Natural killer cell (primary cell): ENCODE measurements at regions not wholly inside any gene's neighbourhood (a gene's known extent, or its start where the extent isn't known, plus 50 kb on each side); places are given as distances from the start of the nearest gene placed in this dataset.
"Not testable (repeated sequence)": the region's sequence is repeated elsewhere in the genome, so short reads cannot be mapped to it uniquely, and the experiment has no call there.

ENCODE experiments used
- ATAC-seq, 3 donors: fragments of 150-1000 bp in 2 of 3; fragments of 200-7000 bp in 1 of 3; cut with Tn5 transposase; 1 replicate in 1 of 3; 2 replicates in 2 of 3; pipeline ENCODE4 v1.10.0; 2021; ENCODE audit warnings: mild to moderate bottlenecking in 2 of 3, moderate library complexity in 2 of 3
- DNase-seq, 2 donors: peaks; one replicate each; pipeline versions ENCODE4 v3.0.0 to v3.0.0-alpha.2; 2013 to 2021; ENCODE audit warnings: mixed read lengths in 1 of 2
- H3K27ac ChIP-seq: one replicate; pipeline ENCODE4 v1.5.1; 2013; ENCODE audit warnings: mild to moderate bottlenecking, low read length
- H3K27me3 ChIP-seq: one replicate; pipeline ENCODE4 v1.6.1; 2013; ENCODE audit warnings: low read length; ENCODE audit not compliant: control insufficient read depth, insufficient read depth
- H3K36me3 ChIP-seq: one replicate; pipeline ENCODE4 v1.6.1; 2013; ENCODE audit warnings: low read length; ENCODE audit not compliant: control insufficient read depth, insufficient read depth
- H3K4me1 ChIP-seq: one replicate; pipeline ENCODE4 v1.6.1; 2013; ENCODE audit warnings: low read length; ENCODE audit not compliant: control insufficient read depth, insufficient read depth
- H3K4me3 ChIP-seq: one replicate; pipeline ENCODE4 v1.5.1; 2013; ENCODE audit warnings: low read length
- H3K9me3 ChIP-seq: one replicate; pipeline ENCODE4 v1.6.1; 2013; ENCODE audit warnings: low read length; ENCODE audit not compliant: control insufficient read depth, insufficient read depth
- H3K27ac Mint-ChIP-seq, 2 donors: one replicate each; pipeline ENCODE4 v1.8.0; 2022; ENCODE audit warnings: mild to moderate bottlenecking in 2 of 2, mixed read lengths in 2 of 2, moderate library complexity in 1 of 2
- H3K27me3 Mint-ChIP-seq, 2 donors: one replicate each; pipeline ENCODE4 v1.8.0; 2022; ENCODE audit warnings: low read depth in 2 of 2, mixed read lengths in 2 of 2
- H3K36me3 Mint-ChIP-seq: one replicate; pipeline ENCODE4 v1.8.0; 2022; ENCODE audit warnings: mixed read lengths
- H3K4me1 Mint-ChIP-seq, 2 donors: one replicate each; pipeline ENCODE4 v1.8.0; 2022; ENCODE audit warnings: mixed read lengths in 2 of 2
- H3K4me3 Mint-ChIP-seq: one replicate; pipeline ENCODE4 v1.8.0; 2022; ENCODE audit warnings: mild to moderate bottlenecking, moderate library complexity, mixed read lengths
- H3K9me3 Mint-ChIP-seq, 2 donors: one replicate each; pipeline ENCODE4 v1.8.0; 2022; ENCODE audit warnings: mixed read lengths in 2 of 2
- WGBS: methylation state at CpG from one replicate; pipeline ENCODE4 v1.1.7; 2013; ENCODE audit warnings: missing lambda C conversion rate; ENCODE audit not compliant: insufficient coverage; 5-methylcytosine and 5-hydroxymethylcytosine counted together
- intact Hi-C: fragments of 100-400 bp; cut with micrococcal nuclease; formaldehyde crosslinking; loops from one replicate; pipeline ENCODE4 v1.14.2; 2022
- TF ChIP-seq, protein P1 (sequence below): fragments of 200-600 bp; IDR thresholded peaks from one replicate; pipeline ENCODE4 v1.8.0; 2022; ENCODE audit warnings: antibody characterized with exemption

DNA sequence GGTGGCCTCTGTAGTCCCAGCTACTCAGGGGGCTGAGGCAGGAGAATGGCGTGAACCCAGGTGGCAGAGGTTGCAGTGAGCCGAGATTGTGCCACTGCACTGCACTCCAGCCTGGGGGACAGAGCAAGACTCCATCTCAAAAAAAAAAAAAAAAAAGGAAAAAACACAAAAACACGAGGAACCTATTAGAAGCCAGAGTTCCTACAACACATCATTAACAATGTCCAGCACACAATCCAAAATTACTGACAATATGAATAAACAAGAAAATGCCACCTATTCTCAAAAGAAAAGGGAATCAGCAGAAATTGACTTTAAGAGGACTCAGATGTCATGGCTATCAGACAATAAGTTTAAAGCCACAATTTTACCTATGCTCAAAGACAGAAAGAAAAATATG lies 57.3 kb upstream of the HS3ST3A1 start:
- H3K36me3 Mint-ChIP-seq, intact Hi-C loops, H3K9me3 ChIP-seq, DNase-seq, H3K27ac ChIP-seq, H3K4me1 ChIP-seq, H3K4me3 ChIP-seq, H3K9me3 Mint-ChIP-seq, H3K36me3 ChIP-seq, H3K27ac Mint-ChIP-seq, ATAC-seq, H3K4me1 Mint-ChIP-seq, H3K27me3 ChIP-seq, H3K4me3 Mint-ChIP-seq: not testable (repeated sequence)
- peaks cover 8 to 22% of the 10 kb centered on the region in 2 donors for H3K27me3 Mint-ChIP-seq
- 88% methylated on average over 2 of the region's 3 CpGs for WGBS

DNA sequence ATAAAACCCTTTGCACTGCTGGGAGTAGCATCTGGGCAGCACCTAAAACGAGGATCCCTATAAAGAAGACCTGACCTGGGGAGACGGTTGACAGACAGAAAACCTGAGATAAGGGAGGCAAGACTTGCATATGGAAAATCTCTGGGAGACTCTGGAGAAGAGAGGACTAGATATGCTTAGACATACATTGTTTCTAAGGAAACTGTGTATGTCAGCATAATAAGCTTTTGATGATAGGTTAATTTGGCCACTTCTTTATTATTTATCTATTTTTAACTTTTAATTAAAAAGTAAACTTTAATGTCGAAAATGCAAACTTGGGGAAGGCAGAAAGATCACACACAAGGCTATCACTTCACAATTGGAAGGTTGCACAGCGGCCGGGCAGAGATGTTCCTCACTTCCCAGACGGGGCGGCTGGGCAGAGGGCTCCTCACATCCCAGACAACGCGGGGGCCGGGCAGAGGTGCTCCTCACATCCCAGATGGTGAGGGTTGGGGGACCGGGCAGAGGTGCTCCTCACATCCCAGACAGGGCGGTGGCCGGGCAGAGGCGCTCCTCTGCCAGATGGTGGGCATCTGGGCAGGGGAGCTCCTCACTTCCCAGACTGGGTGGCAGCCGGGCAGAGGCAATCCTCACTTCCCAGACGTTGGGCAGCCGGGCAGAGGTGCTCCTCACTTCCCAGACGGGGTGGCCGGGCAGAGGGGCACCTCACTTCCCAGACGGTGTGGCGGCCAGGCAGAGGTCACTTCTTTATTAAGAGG lies 64.3 kb upstream of the HS3ST3A1 start:
- TF ChIP-seq, protein P1, sequence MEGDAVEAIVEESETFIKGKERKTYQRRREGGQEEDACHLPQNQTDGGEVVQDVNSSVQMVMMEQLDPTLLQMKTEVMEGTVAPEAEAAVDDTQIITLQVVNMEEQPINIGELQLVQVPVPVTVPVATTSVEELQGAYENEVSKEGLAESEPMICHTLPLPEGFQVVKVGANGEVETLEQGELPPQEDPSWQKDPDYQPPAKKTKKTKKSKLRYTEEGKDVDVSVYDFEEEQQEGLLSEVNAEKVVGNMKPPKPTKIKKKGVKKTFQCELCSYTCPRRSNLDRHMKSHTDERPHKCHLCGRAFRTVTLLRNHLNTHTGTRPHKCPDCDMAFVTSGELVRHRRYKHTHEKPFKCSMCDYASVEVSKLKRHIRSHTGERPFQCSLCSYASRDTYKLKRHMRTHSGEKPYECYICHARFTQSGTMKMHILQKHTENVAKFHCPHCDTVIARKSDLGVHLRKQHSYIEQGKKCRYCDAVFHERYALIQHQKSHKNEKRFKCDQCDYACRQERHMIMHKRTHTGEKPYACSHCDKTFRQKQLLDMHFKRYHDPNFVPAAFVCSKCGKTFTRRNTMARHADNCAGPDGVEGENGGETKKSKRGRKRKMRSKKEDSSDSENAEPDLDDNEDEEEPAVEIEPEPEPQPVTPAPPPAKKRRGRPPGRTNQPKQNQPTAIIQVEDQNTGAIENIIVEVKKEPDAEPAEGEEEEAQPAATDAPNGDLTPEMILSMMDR: no peak
- 92% methylated on average over 21 of the region's 21 CpGs for WGBS
- intact Hi-C loops: no loop called here

DNA sequence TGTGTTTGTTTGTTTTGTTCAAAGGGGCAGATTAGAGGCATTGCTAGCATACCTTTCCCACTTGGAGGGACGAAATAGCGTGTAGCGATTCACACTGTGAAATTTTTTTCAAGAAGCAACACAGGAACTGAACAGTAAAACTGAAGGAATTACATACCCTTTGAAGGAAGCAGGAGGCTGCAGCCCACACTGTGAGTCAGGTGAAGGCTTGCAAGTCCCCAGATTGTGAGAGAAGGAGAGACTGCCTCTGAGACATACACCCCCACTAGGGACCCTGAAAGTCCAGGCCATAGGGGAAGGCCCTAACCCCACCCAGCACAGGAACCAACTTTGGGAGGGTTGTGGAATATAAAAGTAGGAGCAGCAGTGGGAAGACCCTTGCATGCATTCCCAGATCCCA lies 69.6 kb upstream of the HS3ST3A1 start:
- TF ChIP-seq, protein P1: no peak
- intact Hi-C loops: no loop called here

More for the DNA sequence above, 64.3 kb upstream of the HS3ST3A1 start:
- Histone ChIP-seq H3K36me3 (no peaks in the 10 kb centered on the region), H3K27me3 (peaks cover 2% of the 10 kb centered on the region), H3K27ac (no peak overlapping the region), H3K4me3 (no peak overlapping the region), H3K9me3 (peaks cover 5% of the 10 kb centered on the region), H3K4me1 (no peaks in the 10 kb centered on the region)
- H3K4me3 Mint-ChIP-seq: no peak overlapping the region
- peaks cover 15% of the 10 kb centered on the region for H3K36me3 Mint-ChIP-seq
- no peaks in the 10 kb centered on the region for H3K4me1 Mint-ChIP-seq
- no peak for DNase-seq
- peaks cover 15 to 21% of the 10 kb centered on the region in 2 donors for H3K27me3 Mint-ChIP-seq
- no peak for ATAC-seq
- no peak overlapping the region for H3K27ac Mint-ChIP-seq
- peaks cover 6 to 10% of the 10 kb centered on the region in 2 donors for H3K9me3 Mint-ChIP-seq

DNA sequence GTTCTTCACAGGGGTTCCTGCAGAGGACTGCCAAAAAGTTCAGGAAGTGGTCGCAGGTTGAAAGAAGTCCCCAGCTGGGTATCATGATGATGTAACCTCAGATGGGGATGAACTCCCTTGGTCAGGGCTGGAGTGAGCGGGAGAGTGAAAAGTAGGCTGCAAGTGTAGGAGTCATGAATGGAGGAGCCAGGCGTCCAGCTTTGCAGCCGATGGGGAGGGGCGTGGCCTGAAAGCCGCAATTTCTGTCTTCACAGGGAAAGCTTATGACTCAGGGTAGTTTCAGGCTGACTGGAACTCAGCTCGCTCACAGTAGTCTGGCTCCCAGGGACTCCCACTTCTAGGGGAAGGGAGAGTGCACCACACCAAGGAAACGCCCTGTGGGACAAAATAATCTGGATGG lies 70.0 kb upstream of the HS3ST3A1 start:
- H3K4me3 Mint-ChIP-seq: no peak overlapping the region
- Histone ChIP-seq H3K4me3 (no peak overlapping the region), H3K27ac (no peak overlapping the region), H3K9me3 (peaks cover 5% of the 10 kb centered on the region), H3K36me3 (no peaks in the 10 kb centered on the region), H3K27me3 (no peaks in the 10 kb centered on the region), H3K4me1 (no peaks in the 10 kb centered on the region)
- H3K27ac Mint-ChIP-seq: no peak overlapping the region
- peaks cover 15% of the 10 kb centered on the region for H3K36me3 Mint-ChIP-seq
- peaks cover 8 to 10% of the 10 kb centered on the region in 2 donors for H3K9me3 Mint-ChIP-seq
- 68% methylated on average over 8 of the region's 8 CpGs for whole genome bisulfite sequencing
- intact Hi-C loops: no loop called here
- H3K4me1 Mint-ChIP-seq: no peaks in the 10 kb centered on the region
- TF ChIP-seq, protein P1: no peak
- DNase-seq (no peak), ATAC-seq (no peak)
- peaks cover 16 to 20% of the 10 kb centered on the region in 2 donors for H3K27me3 Mint-ChIP-seq

More for the DNA sequence above, 69.6 kb upstream of the HS3ST3A1 start:
- no peaks in the 10 kb centered on the region for H3K27me3 ChIP-seq
- DNase-seq: no peak
- H3K36me3 ChIP-seq: no peaks in the 10 kb centered on the region
- ATAC-seq: no peak
- Mint-ChIP-seq H3K27ac (no peak overlapping the region), H3K36me3 (peaks cover 15% of the 10 kb centered on the region), H3K9me3 (peaks cover 8 to 10% of the 10 kb centered on the region in 2 donors), H3K27me3 (peaks cover 16 to 20% of the 10 kb centered on the region in 2 donors), H3K4me1 (no peaks in the 10 kb centered on the region), H3K4me3 (no peak overlapping the region)
- no peak overlapping the region for H3K4me3 ChIP-seq
- WGBS: 70% methylated on average over 3 of the region's 3 CpGs
- H3K4me1 ChIP-seq: no peaks in the 10 kb centered on the region
- no peak overlapping the region for H3K27ac ChIP-seq
- peaks cover 5% of the 10 kb centered on the region for H3K9me3 ChIP-seq
